ENCODE measurements at regions not wholly inside any gene's neighbourhood (a gene's known extent, or its start where the extent isn't known, plus 50 kb on each side); places are given as distances from the start of the nearest gene placed in this dataset.

DNA sequence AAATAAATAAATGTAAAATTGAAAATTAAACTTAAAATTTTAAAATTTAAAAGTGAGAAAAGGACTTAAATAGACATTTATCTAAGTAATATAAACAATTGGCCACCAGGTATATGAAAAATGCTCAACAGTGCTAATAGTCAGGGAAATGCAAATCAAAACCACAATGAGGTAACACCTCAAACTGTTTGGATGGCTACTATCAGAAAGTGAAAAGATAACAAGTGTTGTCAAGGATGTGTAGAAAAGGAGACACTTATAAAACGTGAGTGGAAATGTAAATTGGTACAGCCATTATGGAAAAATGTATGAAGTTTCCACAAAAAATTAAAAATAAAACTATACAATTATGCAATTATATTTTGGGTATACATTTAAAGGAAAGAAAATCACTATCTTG, 752.2 kb downstream of the EFNB2 start:
- no peak for DNase-seq
- intact Hi-C loops (cut with DNase I): no loop called here
- H3K9me3 ChIP-seq: no peaks in the 10 kb centered on the region
- TF ChIP-seq, protein P1, sequence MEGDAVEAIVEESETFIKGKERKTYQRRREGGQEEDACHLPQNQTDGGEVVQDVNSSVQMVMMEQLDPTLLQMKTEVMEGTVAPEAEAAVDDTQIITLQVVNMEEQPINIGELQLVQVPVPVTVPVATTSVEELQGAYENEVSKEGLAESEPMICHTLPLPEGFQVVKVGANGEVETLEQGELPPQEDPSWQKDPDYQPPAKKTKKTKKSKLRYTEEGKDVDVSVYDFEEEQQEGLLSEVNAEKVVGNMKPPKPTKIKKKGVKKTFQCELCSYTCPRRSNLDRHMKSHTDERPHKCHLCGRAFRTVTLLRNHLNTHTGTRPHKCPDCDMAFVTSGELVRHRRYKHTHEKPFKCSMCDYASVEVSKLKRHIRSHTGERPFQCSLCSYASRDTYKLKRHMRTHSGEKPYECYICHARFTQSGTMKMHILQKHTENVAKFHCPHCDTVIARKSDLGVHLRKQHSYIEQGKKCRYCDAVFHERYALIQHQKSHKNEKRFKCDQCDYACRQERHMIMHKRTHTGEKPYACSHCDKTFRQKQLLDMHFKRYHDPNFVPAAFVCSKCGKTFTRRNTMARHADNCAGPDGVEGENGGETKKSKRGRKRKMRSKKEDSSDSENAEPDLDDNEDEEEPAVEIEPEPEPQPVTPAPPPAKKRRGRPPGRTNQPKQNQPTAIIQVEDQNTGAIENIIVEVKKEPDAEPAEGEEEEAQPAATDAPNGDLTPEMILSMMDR (IDR thresholded peaks at IDR 0.05): no peak
- no peak for TF ChIP-seq POLR2A (IDR thresholded peaks at IDR 0.05)
- no peak overlapping the region for H3K4me3 ChIP-seq
- H3K27me3 ChIP-seq: no peaks in the 10 kb centered on the region
- no peaks in the 10 kb centered on the region for H3K36me3 ChIP-seq
- WGBS (ENCODE audit: insufficient coverage, low coverage, low lambda C conversion rate, missing lambda C conversion rate): 12% methylated on average over 1 of the region's 1 CpG
- peaks cover 0 to 16% (median 0%) of the 10 kb centered on the region in 4 donors for H3K4me1 ChIP-seq
- no peak overlapping the region for H3K27ac ChIP-seq
- ATAC-seq: no peak

- Histone ChIP-seq H3K4me3 (no peak overlapping the region), H3K27me3 (no peaks in the 10 kb centered on the region), H3K36me3 (no peaks in the 10 kb centered on the region), H3K4me1 (peaks cover 0 to 8% (median 0%) of the 10 kb centered on the region in 4 donors), H3K9me3 (no peaks in the 10 kb centered on the region), H3K27ac (no peak overlapping the region)
- TF ChIP-seq POLR2A (IDR thresholded peaks at IDR 0.05): no peak
- TF ChIP-seq, protein P1 (IDR thresholded peaks at IDR 0.05): no peak
- intact Hi-C loops (cut with DNase I): no loop called here
- ATAC-seq (no peak), DNase-seq (no peak)
- 42% methylated on average over 1 of the region's 1 CpG for WGBS (ENCODE audit: insufficient coverage, low coverage, low lambda C conversion rate, missing lambda C conversion rate)
Observed at GRCh38 chr13:105778196-105778595, 757.3 kb downstream of the EFNB2 start.

- ATAC-seq (peak; percentile 51 to 80 (median 66)), DNase-seq (no peak)
- H3K9me3 ChIP-seq: no peaks in the 10 kb centered on the region
- no peak overlapping the region for H3K27ac ChIP-seq
- H3K4me3 ChIP-seq: peak overlapping the region in 1 of 3 donors; percentile 19
- no peaks in the 10 kb centered on the region for H3K27me3 ChIP-seq
- 21% methylated on average over 7 of the region's 7 CpGs for WGBS (ENCODE audit: insufficient coverage, low coverage, low lambda C conversion rate, missing lambda C conversion rate)
- H3K36me3 ChIP-seq: no peaks in the 10 kb centered on the region
- intact Hi-C loops (cut with DNase I): no loop called here
- H3K4me1 ChIP-seq: peaks cover 0 to 8% (median 0%) of the 10 kb centered on the region in 4 donors
- TF ChIP-seq, protein P1 (IDR thresholded peaks at IDR 0.05): no peak
Observed at GRCh38 chr13:105774739-105775460, 760.6 kb downstream of the EFNB2 start.

DNA sequence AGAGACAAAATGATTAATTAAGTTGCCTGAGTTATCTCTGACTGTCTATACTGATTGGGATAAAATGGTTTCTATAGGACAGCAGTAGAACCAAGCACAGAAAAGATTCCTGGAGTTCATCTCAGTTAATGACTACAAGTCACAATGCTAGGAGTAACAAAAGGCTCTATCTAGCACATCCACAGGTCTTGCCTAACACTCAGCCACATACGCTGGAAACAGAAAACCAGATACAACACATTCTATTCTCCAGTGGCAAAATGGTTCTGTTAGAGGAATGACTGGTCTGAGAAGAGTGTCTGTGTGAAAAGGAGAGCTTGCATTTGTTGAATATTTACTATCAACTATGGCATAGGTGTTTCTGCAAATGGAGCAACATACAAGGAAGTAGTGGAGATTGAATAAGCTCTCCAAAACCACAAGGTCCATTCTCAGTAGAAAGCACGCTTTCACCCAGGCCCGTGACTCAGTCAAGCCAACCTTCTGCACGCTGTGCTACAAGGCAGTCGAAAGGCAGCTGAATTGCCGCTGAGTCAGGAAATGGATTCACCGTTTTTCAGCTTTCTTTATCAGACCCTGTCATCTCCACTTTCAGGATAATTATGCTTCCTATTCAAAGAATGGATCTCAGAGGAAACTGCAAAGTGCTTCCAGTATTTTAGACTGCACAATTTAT, 761.5 kb downstream of the EFNB2 start:
- no peak overlapping the region for H3K4me3 ChIP-seq
- ATAC-seq: no peak
- H3K4me1 ChIP-seq: peaks cover 0 to 8% (median 0%) of the 10 kb centered on the region in 4 donors
- no peak for DNase-seq
- no peak overlapping the region for H3K27ac ChIP-seq
- 41% methylated on average over 7 of the region's 7 CpGs for WGBS (ENCODE audit: insufficient coverage, low coverage, low lambda C conversion rate, missing lambda C conversion rate)
- intact Hi-C loops (cut with DNase I): no loop called here
- H3K27me3 ChIP-seq: no peaks in the 10 kb centered on the region
- no peaks in the 10 kb centered on the region for H3K9me3 ChIP-seq
- no peak for TF ChIP-seq POLR2A (IDR thresholded peaks at IDR 0.05)
- TF ChIP-seq, protein P1 (IDR thresholded peaks at IDR 0.05): no peak
- no peaks in the 10 kb centered on the region for H3K36me3 ChIP-seq

Data from right lobe of liver (tissue), 6 donors.